ENCODE measurements at regions not wholly inside any gene's neighbourhood (a gene's known extent, or its start where the extent isn't known, plus 50 kb on each side); places are given as distances from the start of the nearest gene placed in this dataset.

GRCh38 chr2:52467189-52467588 lies 1300.4 kb upstream of the CHAC2 start:
- H3K79me2 ChIP-seq (ENCODE audit: control insufficient read depth, insufficient read depth, low read length): no peaks in the 10 kb centered on the region
- ChIA-PET POLR2A (no interaction called here), CTCF (no interaction called here), SMC1A (ENCODE audit: uncharacterized antibody, unreplicated experiment) (no interaction called here), RAD21 (ENCODE audit: unreplicated experiment) (no interaction called here)
- intact Hi-C loops (cut with micrococcal nuclease; ENCODE audit: unreplicated experiment): no loop called here
- H3K4me1 ChIP-seq (ENCODE audit: control insufficient read depth, insufficient read depth, low read length): no peaks in the 10 kb centered on the region
- H3K27ac ChIP-seq (ENCODE audit: control insufficient read depth, insufficient read depth): no peak overlapping the region
- no peak overlapping the region for H3K4me3 ChIP-seq
- no peaks in the 10 kb centered on the region for H3K9me3 ChIP-seq (replicated peaks; ENCODE audit: control insufficient read depth, insufficient read depth, low read length)
- H3K4me2 ChIP-seq (ENCODE audit: control insufficient read depth, insufficient read depth): no peak overlapping the region
- in situ Hi-C loops (cut with MboI): no loop called here
- H3K27me3 ChIP-seq (replicated peaks in 1 of 2; ENCODE audit: control insufficient read depth in 2 of 2, insufficient read depth in 2 of 2, low read length in 1 of 2): no peaks in the 10 kb centered on the region
- H3K9ac ChIP-seq (ENCODE audit: control insufficient read depth, insufficient read depth, low read length): no peak overlapping the region
- FAIRE-seq (no peak), DNase-seq (ENCODE audit: low read depth, low spot score) (no peak), ATAC-seq (no peak)
- no TSS peak for BruUV-seq (replicated peaks)
- 37% methylated on average over 2 of the region's 2 CpGs for WGBS (ENCODE audit: insufficient coverage, insufficient replicate concordance, low lambda C conversion rate, missing lambda C conversion rate)
- no peak overlapping the region for H2AFZ ChIP-seq (ENCODE audit: control insufficient read depth, low read depth, low read length)
- no peaks in the 10 kb centered on the region for H4K20me1 ChIP-seq (ENCODE audit: control insufficient read depth, insufficient read depth)
- no peaks in the 10 kb centered on the region for H3K36me3 ChIP-seq (ENCODE audit: control insufficient read depth in 2 of 2, insufficient read depth in 2 of 2, low read length in 1 of 2)
- no peak for TF ChIP-seq ATF7 (IDR thresholded peaks at IDR 0.05; ENCODE audit: low read depth)
- TF ChIP-seq CHD1 (IDR thresholded peaks at IDR 0.05; ENCODE audit: low read depth, low read length): no peak
- no peak for TF ChIP-seq MYB (IDR thresholded peaks at IDR 0.05; ENCODE audit: borderline replicate concordance, low read depth, low read length)
- no peak for TF ChIP-seq ZBTB40 (IDR thresholded peaks at IDR 0.05; ENCODE audit: borderline replicate concordance)
- TF ChIP-seq ZBTB4 (CRISPR knock-in tag; IDR thresholded peaks at IDR 0.05): no peak
- TF ChIP-seq NFIC (IDR thresholded peaks at IDR 0.05; ENCODE audit: low read depth, low read length): no peak
- no peak for TF ChIP-seq CHD2 (IDR thresholded peaks at IDR 0.05; ENCODE audit: borderline replicate concordance, low read depth, low read length)
- no peak for TF ChIP-seq CTCF (IDR thresholded peaks at IDR 0.05 in 2 of 3, conservative IDR thresholded peaks at IDR 0.05 in 1 of 3; ENCODE audit: control insufficient read depth in 2 of 3, extremely low read depth in 1 of 3, insufficient read depth in 1 of 3, low read depth in 3 of 3, low read length in 3 of 3)
- no peak for TF ChIP-seq SIX5 (IDR thresholded peaks at IDR 0.05; ENCODE audit: low read depth, low read length, severe bottlenecking)
- no peak for TF ChIP-seq EP300 (IDR thresholded peaks at IDR 0.05; ENCODE audit: borderline replicate concordance in 1 of 2, control insufficient read depth in 1 of 2, low read depth in 2 of 2, low read length in 2 of 2)
- no peak for TF ChIP-seq EZH2 (IDR thresholded peaks at IDR 0.05; ENCODE audit: borderline replicate concordance, control insufficient read depth, low read depth, low read length)
- TF ChIP-seq E2F8 (IDR thresholded peaks at IDR 0.05; ENCODE audit: low read depth, partially characterized antibody): no peak
